ENCODE measurements at regions not wholly inside any gene's neighbourhood (a gene's known extent, or its start where the extent isn't known, plus 50 kb on each side); places are given as distances from the start of the nearest gene placed in this dataset.

DNA sequence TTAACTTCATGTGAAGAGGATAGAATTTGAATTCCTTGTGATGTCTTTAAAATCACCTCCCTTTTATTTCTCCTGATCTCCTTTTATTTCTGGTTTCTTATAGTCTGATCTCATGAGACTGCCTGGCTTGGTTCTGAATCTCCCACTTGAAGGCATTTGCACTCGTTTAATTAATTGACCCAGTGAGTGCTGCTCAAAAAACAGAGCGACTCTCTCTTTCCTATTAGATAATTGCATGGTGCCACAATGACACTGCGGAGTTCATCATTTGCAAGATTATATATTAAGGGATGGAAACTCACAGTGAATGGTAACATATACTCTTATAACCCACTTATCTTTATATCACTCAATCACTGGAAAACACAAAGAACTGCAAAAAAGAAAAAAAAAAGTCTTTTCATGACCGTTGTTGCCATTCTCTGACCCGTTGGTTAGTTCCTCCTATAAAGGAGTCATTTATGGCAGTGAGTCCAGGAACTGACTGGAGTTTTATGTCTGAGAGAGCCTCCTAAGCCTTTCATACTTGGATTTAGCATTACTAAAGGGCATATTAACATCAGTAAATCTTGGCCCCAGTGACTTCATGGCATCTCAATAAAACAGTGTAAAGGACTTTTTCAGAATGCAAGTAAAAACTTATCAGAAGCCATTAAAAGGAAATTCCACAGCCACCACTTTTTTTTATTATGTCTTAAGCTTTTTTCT, 103.3 kb upstream of the EPHA4 start:
- TF ChIP-seq, protein P1, sequence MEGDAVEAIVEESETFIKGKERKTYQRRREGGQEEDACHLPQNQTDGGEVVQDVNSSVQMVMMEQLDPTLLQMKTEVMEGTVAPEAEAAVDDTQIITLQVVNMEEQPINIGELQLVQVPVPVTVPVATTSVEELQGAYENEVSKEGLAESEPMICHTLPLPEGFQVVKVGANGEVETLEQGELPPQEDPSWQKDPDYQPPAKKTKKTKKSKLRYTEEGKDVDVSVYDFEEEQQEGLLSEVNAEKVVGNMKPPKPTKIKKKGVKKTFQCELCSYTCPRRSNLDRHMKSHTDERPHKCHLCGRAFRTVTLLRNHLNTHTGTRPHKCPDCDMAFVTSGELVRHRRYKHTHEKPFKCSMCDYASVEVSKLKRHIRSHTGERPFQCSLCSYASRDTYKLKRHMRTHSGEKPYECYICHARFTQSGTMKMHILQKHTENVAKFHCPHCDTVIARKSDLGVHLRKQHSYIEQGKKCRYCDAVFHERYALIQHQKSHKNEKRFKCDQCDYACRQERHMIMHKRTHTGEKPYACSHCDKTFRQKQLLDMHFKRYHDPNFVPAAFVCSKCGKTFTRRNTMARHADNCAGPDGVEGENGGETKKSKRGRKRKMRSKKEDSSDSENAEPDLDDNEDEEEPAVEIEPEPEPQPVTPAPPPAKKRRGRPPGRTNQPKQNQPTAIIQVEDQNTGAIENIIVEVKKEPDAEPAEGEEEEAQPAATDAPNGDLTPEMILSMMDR (IDR thresholded peaks at IDR 0.05; ENCODE audit: insufficient read depth, low read length, poor library complexity, severe bottlenecking), result no peak
- DNase-seq (ENCODE audit: low read depth), result no peak
- no peaks in the 10 kb centered on the region for H3K27me3 ChIP-seq (ENCODE audit: control insufficient read depth, insufficient read depth, low read length)
- no peak overlapping the region for H3K4me3 ChIP-seq (ENCODE audit: low read depth, low read length)
- H3K36me3 ChIP-seq (ENCODE audit: control insufficient read depth, insufficient read depth, low read length), result no peaks in the 10 kb centered on the region

DNA sequence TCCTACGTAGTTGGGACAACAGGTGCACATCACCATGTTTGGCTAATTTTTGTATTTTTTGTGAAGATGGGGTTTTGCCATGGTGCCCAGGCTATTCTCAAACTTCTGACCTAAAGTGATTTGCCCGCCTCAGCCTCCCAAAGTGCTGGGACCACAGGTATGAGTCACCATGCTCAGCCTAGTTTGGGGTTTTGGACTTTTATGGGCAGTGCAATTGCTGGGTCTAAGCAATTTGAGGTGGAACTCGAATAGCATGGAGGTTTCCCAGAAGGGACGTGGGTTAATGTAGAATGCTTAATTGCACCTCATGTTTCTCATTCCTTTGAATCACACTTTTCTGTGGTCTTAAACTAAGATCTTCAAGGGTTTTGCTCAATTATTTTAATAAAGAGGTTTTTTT, 102.3 kb upstream of the EPHA4 start:
- no peaks in the 10 kb centered on the region for H3K27me3 ChIP-seq (ENCODE audit: control insufficient read depth, insufficient read depth, low read length)
- TF ChIP-seq, protein P1 (IDR thresholded peaks at IDR 0.05; ENCODE audit: insufficient read depth, low read length, poor library complexity, severe bottlenecking), result no peak
- H3K36me3 ChIP-seq (ENCODE audit: control insufficient read depth, insufficient read depth, low read length), result no peaks in the 10 kb centered on the region
- DNase-seq (ENCODE audit: low read depth), result no peak
- H3K4me3 ChIP-seq (ENCODE audit: low read depth, low read length), result no peak overlapping the region

DNA sequence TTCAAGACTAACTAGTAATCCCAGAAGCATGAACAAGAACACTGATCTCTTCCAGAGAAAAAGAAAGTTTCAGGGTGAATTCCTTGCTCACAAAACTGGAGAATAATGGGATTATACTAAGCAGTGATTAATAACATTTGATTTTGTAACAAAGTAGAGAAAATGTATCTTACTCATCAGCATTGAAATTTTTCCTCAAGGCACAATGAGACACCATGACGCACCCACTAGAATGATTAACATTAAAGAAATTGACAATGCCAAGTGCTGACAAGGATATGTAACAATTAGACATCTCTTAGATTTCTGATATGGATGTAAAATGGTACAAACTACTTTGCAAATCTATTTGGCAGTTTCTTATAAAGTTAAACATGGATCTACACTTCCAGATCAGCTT, 101.1 kb upstream of the EPHA4 start:
- no peak for DNase-seq (ENCODE audit: low read depth)
- TF ChIP-seq, protein P1 (IDR thresholded peaks at IDR 0.05; ENCODE audit: insufficient read depth, low read length, poor library complexity, severe bottlenecking), result no peak
- H3K4me3 ChIP-seq (ENCODE audit: low read depth, low read length), result no peak overlapping the region
- no peaks in the 10 kb centered on the region for H3K27me3 ChIP-seq (ENCODE audit: control insufficient read depth, insufficient read depth, low read length)
- no peaks in the 10 kb centered on the region for H3K36me3 ChIP-seq (ENCODE audit: control insufficient read depth, insufficient read depth, low read length)

DNA sequence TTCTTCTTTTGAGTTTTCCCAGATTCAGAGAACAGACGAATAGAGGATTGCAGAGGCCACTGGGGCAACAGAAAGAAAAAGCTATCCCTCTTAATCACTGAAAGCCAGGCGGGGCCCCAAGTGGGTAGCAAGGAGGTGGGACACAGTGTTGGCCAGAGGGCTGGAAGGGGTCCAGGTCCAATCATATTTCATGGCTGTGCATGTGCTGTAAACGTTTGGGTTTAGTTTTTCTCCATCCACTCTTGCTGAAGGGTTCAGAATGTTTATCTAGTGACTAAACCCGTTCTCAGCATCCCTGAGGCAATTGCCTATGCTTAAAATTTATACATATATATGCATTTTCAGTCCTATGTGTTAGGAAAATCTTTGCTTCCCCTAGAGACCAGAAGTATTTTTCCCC, 99.4 kb upstream of the EPHA4 start:
- no peak for DNase-seq (ENCODE audit: low read depth)
- H3K27me3 ChIP-seq (ENCODE audit: control insufficient read depth, insufficient read depth, low read length), result no peaks in the 10 kb centered on the region
- TF ChIP-seq, protein P1 (IDR thresholded peaks at IDR 0.05; ENCODE audit: insufficient read depth, low read length, poor library complexity, severe bottlenecking), result no peak
- H3K4me3 ChIP-seq (ENCODE audit: low read depth, low read length), result no peak overlapping the region
- no peaks in the 10 kb centered on the region for H3K36me3 ChIP-seq (ENCODE audit: control insufficient read depth, insufficient read depth, low read length)

DNA sequence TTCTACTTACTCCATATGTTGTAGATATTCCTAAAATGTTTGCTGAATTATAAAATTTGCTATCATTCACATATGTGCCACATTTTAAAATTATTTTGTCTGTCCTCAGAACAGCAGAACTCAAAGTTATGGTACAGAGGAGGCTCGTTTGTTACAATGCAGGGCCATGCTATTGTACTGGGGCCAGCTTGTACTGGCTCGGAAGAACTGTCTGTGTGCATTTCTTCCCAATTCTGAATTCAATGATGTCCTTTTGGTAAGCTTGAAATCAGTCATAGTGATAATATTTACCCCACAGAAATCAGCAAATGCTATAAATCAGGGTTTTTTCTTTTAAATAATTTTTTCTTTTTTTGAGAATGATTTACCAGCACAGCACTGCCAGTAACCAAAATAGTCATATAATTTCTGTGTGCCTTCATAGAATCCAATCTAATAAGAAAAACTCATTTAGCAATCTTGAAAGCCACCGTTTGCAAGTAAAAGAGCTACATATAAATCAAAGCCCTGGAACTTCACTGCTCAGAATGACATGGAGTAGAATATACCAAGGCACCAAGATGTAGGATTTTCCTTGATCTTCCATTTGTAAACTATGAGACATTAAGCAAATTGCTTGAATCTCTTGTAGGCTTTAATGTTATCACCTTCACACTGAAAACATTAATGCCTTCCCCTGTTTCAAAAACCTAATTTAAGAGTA, 90.7 kb upstream of the EPHA4 start:
- Histone ChIP-seq H3K36me3 (ENCODE audit: control insufficient read depth, insufficient read depth, low read length) (no peaks in the 10 kb centered on the region), H3K4me3 (ENCODE audit: low read depth, low read length) (no peak overlapping the region), H3K27me3 (ENCODE audit: control insufficient read depth, insufficient read depth, low read length) (no peaks in the 10 kb centered on the region)
- no peak for DNase-seq (ENCODE audit: low read depth)
- TF ChIP-seq, protein P1 (IDR thresholded peaks at IDR 0.05; ENCODE audit: insufficient read depth, low read length, poor library complexity, severe bottlenecking), result no peak

All from kidney epithelial cell (primary cell).